ENCODE measurements at regions not wholly inside any gene's neighbourhood (a gene's known extent, or its start where the extent isn't known, plus 50 kb on each side); places are given as distances from the start of the nearest gene placed in this dataset.

DNA sequence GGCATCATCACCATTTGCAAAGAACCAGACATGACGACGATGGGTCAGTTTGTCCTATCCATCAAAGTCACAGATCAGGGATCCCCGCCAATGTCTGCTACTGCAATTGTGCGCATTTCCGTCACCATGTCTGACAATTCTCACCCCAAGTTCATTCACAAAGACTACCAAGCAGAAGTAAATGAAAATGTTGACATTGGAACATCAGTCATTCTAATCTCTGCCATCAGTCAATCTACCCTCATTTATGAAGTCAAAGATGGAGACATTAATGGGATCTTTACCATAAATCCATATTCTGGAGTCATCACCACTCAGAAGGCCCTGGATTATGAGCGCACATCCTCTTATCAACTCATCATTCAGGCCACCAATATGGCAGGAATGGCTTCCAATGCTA is 171.6 kb upstream of the MTNR1B start:
- no peak overlapping the region for H3K27ac ChIP-seq
- no peaks in the 10 kb centered on the region for H3K36me3 ChIP-seq
- 98 to 99% methylated on average over 6 of the region's 6 CpGs for WGBS, 2 donors
- no peak for DNase-seq (ENCODE audit: low spot score in 2 of 2)
- H3K9me3 ChIP-seq: no peaks in the 10 kb centered on the region
- TF ChIP-seq, protein P1, sequence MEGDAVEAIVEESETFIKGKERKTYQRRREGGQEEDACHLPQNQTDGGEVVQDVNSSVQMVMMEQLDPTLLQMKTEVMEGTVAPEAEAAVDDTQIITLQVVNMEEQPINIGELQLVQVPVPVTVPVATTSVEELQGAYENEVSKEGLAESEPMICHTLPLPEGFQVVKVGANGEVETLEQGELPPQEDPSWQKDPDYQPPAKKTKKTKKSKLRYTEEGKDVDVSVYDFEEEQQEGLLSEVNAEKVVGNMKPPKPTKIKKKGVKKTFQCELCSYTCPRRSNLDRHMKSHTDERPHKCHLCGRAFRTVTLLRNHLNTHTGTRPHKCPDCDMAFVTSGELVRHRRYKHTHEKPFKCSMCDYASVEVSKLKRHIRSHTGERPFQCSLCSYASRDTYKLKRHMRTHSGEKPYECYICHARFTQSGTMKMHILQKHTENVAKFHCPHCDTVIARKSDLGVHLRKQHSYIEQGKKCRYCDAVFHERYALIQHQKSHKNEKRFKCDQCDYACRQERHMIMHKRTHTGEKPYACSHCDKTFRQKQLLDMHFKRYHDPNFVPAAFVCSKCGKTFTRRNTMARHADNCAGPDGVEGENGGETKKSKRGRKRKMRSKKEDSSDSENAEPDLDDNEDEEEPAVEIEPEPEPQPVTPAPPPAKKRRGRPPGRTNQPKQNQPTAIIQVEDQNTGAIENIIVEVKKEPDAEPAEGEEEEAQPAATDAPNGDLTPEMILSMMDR (IDR thresholded peaks at IDR 0.05): no peak
- no peak for TF ChIP-seq POLR2A (IDR thresholded peaks at IDR 0.05)
- TF ChIP-seq EP300 (IDR thresholded peaks at IDR 0.05): no peak
- H3K4me1 ChIP-seq: no peaks in the 10 kb centered on the region
- H3K27me3 ChIP-seq: no peaks in the 10 kb centered on the region
- H3K4me3 ChIP-seq: no peak overlapping the region

GRCh38 chr11:92801685-92802084 is 167.8 kb upstream of the MTNR1B start:
- no peaks in the 10 kb centered on the region for H3K27me3 ChIP-seq
- WGBS, 2 donors: 88% methylated on average over 12 to 13 of the region's 13 CpGs
- peaks cover 0 to 3% (median 0%) of the 10 kb centered on the region in 4 donors for H3K4me1 ChIP-seq
- H3K4me3 ChIP-seq: no peak overlapping the region
- H3K9me3 ChIP-seq: no peaks in the 10 kb centered on the region
- no peak for DNase-seq (ENCODE audit: low spot score in 2 of 2)
- H3K36me3 ChIP-seq: no peaks in the 10 kb centered on the region
- TF ChIP-seq, protein P1 (IDR thresholded peaks at IDR 0.05): no peak
- TF ChIP-seq POLR2A (IDR thresholded peaks at IDR 0.05): no peak
- no peak for TF ChIP-seq EP300 (IDR thresholded peaks at IDR 0.05)
- no peak overlapping the region for H3K27ac ChIP-seq

GRCh38 chr11:92802644-92803043 is 166.8 kb upstream of the MTNR1B start:
- no peak overlapping the region for H3K4me3 ChIP-seq
- H3K9me3 ChIP-seq: no peaks in the 10 kb centered on the region
- TF ChIP-seq POLR2A (IDR thresholded peaks at IDR 0.05) (no peak), EP300 (IDR thresholded peaks at IDR 0.05) (no peak)
- TF ChIP-seq, protein P1 (IDR thresholded peaks at IDR 0.05): no peak
- 56 to 87% methylated on average over 2 of the region's 2 CpGs for WGBS, 2 donors
- no peaks in the 10 kb centered on the region for H3K27me3 ChIP-seq
- H3K36me3 ChIP-seq: no peaks in the 10 kb centered on the region
- DNase-seq (ENCODE audit: low spot score in 2 of 2): no peak
- H3K27ac ChIP-seq: no peak overlapping the region
- H3K4me1 ChIP-seq: peaks cover 0 to 3% (median 0%) of the 10 kb centered on the region in 4 donors

DNA sequence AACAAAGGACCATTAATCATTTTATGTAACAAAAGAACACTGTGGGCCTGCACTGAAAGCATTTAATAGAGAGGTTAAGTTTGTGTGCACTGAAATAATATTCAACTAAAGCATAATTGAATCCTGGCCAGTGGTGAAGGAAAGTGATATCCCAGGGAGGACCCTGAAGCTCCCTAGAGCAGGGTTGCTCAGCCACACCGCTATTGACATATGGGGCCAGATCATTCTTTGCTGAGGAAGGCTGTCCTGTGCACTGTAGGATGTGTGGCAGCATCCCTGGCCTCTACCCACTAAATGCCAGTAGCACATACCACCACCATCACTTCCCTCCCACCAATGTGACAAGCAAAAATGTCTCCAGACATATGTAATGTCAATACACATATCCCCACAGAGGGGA is 166.1 kb upstream of the MTNR1B start:
- no peaks in the 10 kb centered on the region for H3K27me3 ChIP-seq
- whole genome bisulfite sequencing, 2 donors: 44 to 50% methylated on average over 1 of the region's 1 CpG
- H3K4me1 ChIP-seq: peaks cover 0 to 3% (median 0%) of the 10 kb centered on the region in 4 donors
- no peak overlapping the region for H3K27ac ChIP-seq
- TF ChIP-seq EP300 (IDR thresholded peaks at IDR 0.05): no peak
- TF ChIP-seq, protein P1 (IDR thresholded peaks at IDR 0.05): no peak
- TF ChIP-seq POLR2A (IDR thresholded peaks at IDR 0.05): no peak
- no peaks in the 10 kb centered on the region for H3K36me3 ChIP-seq
- no peak for DNase-seq (ENCODE audit: low spot score in 2 of 2)
- H3K9me3 ChIP-seq: no peaks in the 10 kb centered on the region
- H3K4me3 ChIP-seq: no peak overlapping the region

DNA sequence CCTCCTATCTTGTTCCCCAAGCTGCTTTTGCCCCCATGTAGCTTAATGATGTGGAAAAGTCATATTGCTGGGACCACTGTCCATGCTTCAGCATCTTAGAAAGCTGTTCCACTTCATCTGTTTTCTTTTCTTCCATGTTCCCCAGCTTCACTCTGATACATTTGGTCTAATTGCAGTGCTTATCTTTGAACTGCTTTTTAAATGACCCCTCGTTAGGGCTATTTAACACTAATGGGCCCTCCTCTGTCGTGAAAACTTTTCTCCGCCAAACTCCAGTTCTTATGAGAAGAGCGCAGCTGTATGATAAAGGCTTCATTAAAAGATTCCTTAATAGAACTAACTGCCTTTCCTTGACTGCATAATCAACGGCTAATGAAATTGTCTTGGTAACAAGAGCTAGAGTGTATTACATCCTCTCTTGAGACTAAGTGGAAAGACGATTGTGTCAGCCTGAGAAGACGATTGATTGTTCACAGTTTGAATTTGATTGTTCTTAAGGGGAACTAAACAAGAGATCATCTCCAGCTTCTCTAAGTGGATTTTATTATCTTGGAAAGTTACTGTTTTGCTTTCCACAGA is 165.0 kb upstream of the MTNR1B start:
- H3K9me3 ChIP-seq: no peaks in the 10 kb centered on the region
- 78 to 81% methylated on average over 7 of the region's 7 CpGs for WGBS, 2 donors
- H3K27ac ChIP-seq: no peak overlapping the region
- H3K27me3 ChIP-seq: no peaks in the 10 kb centered on the region
- TF ChIP-seq EP300 (IDR thresholded peaks at IDR 0.05): no peak
- no peak for TF ChIP-seq POLR2A (IDR thresholded peaks at IDR 0.05)
- TF ChIP-seq, protein P1 (IDR thresholded peaks at IDR 0.05): no peak
- peaks cover 0 to 3% (median 0%) of the 10 kb centered on the region in 4 donors for H3K4me1 ChIP-seq
- H3K36me3 ChIP-seq: no peaks in the 10 kb centered on the region
- H3K4me3 ChIP-seq: no peak overlapping the region
- DNase-seq (ENCODE audit: low spot score in 2 of 2): no peak
